Heart right ventricle (tissue), 16 donors: ENCODE measurements at regions not wholly inside any gene's neighbourhood (a gene's known extent, or its start where the extent isn't known, plus 50 kb on each side); places are given as distances from the start of the nearest gene placed in this dataset.

Source experiments
- ATAC-seq, 8 donors: fragments of 200-7000 bp; cut with Tn5 transposase; one replicate each; pipeline ENCODE4 v1.9.1; 2020; ENCODE audit warnings: mild to moderate bottlenecking in 8 of 8, moderate library complexity in 8 of 8, moderate number of reproducible peaks in 1 of 8
- DNase-seq, 2 donors: peaks; one replicate each; pipeline ENCODE4 v3.0.0-alpha.2; 2020
- H3K27ac ChIP-seq, 10 donors: fragments of 200-600 bp; sonication (generic) in 2 of 10; one replicate each; pipeline versions ENCODE4 v1.5.0 to v1.8.0; 2020 to 2022; ENCODE audit warnings: mild to moderate bottlenecking in 3 of 10
- H3K27me3 ChIP-seq, 7 donors: fragments of 200-600 bp; one replicate each; pipeline ENCODE4 v1.8.0; 2021 to 2022; ENCODE audit warnings: mild to moderate bottlenecking in 2 of 7
- H3K36me3 ChIP-seq, 9 donors: fragments of 200-600 bp; sonication (generic) in 1 of 9; one replicate each; pipeline versions ENCODE4 v1.5.0 to v1.8.0; 2020 to 2022; ENCODE audit warnings: mild to moderate bottlenecking in 2 of 9
- H3K4me1 ChIP-seq, 9 donors: fragments of 200-600 bp; sonication (generic) in 1 of 9; one replicate each; pipeline versions ENCODE4 v1.5.0 to v1.8.0; 2020 to 2022; ENCODE audit warnings: mild to moderate bottlenecking in 4 of 9
- H3K4me3 ChIP-seq, 10 donors: fragments of 200-600 bp; sonication (generic) in 2 of 10; one replicate each; pipeline versions ENCODE4 v1.5.0 to v1.8.0; 2020 to 2022; ENCODE audit warnings: mild to moderate bottlenecking in 7 of 10, moderate library complexity in 2 of 10
- H3K9me3 ChIP-seq, 11 donors: fragments of 200-600 bp in 10 of 11; sonication (generic) in 2 of 11; one replicate each; pipeline versions ENCODE4 v1.5.0 to v1.8.0; 2013 to 2022; ENCODE audit warnings: mild to moderate bottlenecking in 2 of 11, control low read depth in 1 of 11, moderate library complexity in 1 of 11
- WGBS, 2 donors: extraction: QIAGEN DNeasy Blood & Tissue Kit; methylation state at CpG; one replicate each; pipeline ENCODE4 v1.1.7; 2013; ENCODE audit warnings: inconsistent platforms in 1 of 2; 5-methylcytosine and 5-hydroxymethylcytosine counted together
- intact Hi-C, 10 donors: fragments of 100-400 bp; cut with DNase I; formaldehyde crosslinking; loops; one replicate each; pipeline versions ENCODE4 v1.11.1 to v1.14.2; 2022
- TF ChIP-seq, protein P1 (sequence below), 9 donors: fragments of 200-600 bp; sonication (generic) in 2 of 9; IDR thresholded peaks; one replicate each; pipeline versions ENCODE4 v1.5.0 to v1.8.0; 2021 to 2022; ENCODE audit warnings: antibody characterized with exemption in 9 of 9, mild to moderate bottlenecking in 5 of 9, moderate library complexity in 1 of 9
- donor health status: Arrhythmogenic right ventricular cardiomyopathy.
- donor health status: ischemic (EF 13 %, LVEDD 7.1; RV severe dilation, severe dysfunction).
- donor health status: healthy with polysubstance abuse.
- donor health status: DM: no; HTN: yes; CAD: no.
- donor health status: DM: no; HTN: no; CAD: no.
- donor health status: ischemic (EF 25% LVEDD 6.9; RV normal size, moderate dysfunction).
- donor health status: ischemic (EF 25% LVEDD 5.7; RV mildly dilated, moderate dysfunction).
- donor health status: healthy.
- donor health status: DM: yes; HTN: yes; CAD: no.
- donor health status: Ischemic cardiomyopathy.
- donor health status: ischemic (EF 35%, LVEDD 5.7; RV mildly dilated, moderate dysfunction).
- donor health status: nonischemic (EF 11% LVEDD 7.7; RV severe dilation, severe dysfunction).
- donor health status: DM: yes; HTN: yes; CAD: no.
- donor health status: PGD.
- donor health status: ischemic (EF 29% LVEDD 5.4; RV normal size, mild dysfunction).
- donor health status: nonischemic (EF 23%, LVEDD 6.1; RV moderate dilation, normal function).

GRCh38 chr2:120523766-120524165 is 177.8 kb downstream of the INHBB start:
- no peaks in the 10 kb centered on the region for H3K9me3 ChIP-seq
- DNase-seq (no peak), ATAC-seq (no peak)
- H3K27ac ChIP-seq, result no peak overlapping the region
- TF ChIP-seq, protein P1, sequence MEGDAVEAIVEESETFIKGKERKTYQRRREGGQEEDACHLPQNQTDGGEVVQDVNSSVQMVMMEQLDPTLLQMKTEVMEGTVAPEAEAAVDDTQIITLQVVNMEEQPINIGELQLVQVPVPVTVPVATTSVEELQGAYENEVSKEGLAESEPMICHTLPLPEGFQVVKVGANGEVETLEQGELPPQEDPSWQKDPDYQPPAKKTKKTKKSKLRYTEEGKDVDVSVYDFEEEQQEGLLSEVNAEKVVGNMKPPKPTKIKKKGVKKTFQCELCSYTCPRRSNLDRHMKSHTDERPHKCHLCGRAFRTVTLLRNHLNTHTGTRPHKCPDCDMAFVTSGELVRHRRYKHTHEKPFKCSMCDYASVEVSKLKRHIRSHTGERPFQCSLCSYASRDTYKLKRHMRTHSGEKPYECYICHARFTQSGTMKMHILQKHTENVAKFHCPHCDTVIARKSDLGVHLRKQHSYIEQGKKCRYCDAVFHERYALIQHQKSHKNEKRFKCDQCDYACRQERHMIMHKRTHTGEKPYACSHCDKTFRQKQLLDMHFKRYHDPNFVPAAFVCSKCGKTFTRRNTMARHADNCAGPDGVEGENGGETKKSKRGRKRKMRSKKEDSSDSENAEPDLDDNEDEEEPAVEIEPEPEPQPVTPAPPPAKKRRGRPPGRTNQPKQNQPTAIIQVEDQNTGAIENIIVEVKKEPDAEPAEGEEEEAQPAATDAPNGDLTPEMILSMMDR (IDR thresholded peaks at IDR 0.05), result no peak
- 94 to 95% methylated on average over 5 of the region's 5 CpGs for WGBS, 2 donors
- peaks cover 12 to 43% (median 31%) of the 10 kb centered on the region in 9 donors for H3K4me1 ChIP-seq
- no peaks in the 10 kb centered on the region for H3K36me3 ChIP-seq
- intact Hi-C loops, result loop anchor here in 2 of 10 donors (10.0 kb wide), 2 partner anchors 151 to 179 kb away; partner anchors contain the start of gene INHBB (in 2 of the 2)
- H3K4me3 ChIP-seq, result no peak overlapping the region
- peaks cover 0 to 34% (median 16%) of the 10 kb centered on the region in 7 donors for H3K27me3 ChIP-seq

DNA sequence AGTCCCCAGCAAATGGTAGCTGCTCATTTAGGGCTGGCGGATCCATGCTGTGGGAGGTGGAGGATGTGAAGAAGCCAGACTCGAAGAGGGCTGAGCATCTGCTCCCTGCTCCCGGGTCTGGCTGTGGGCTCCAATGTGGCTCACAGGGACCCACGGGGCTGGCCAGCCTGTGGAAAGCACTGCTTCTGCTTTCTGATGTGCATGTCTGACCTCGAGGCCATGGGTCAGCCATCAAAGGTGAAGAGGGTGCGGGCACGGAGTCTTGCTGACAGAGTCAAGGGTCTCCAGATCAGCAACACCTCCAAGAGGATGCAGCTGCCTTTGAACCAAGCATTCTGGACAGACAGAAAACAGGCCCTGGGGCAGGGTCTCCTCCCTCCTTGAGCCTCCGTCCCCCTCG is 178.2 kb downstream of the INHBB start:
- intact Hi-C loops, result loop anchor here in 2 of 10 donors (10.0 kb wide), 2 partner anchors 151 to 179 kb away; partner anchors contain the start of gene INHBB (in 2 of the 2)
- H3K27me3 ChIP-seq, result peaks cover 0 to 34% (median 16%) of the 10 kb centered on the region in 7 donors
- TF ChIP-seq, protein P1 (IDR thresholded peaks at IDR 0.05), result no peak
- H3K9me3 ChIP-seq, result no peaks in the 10 kb centered on the region
- H3K4me3 ChIP-seq, result no peak overlapping the region
- 83 to 88% methylated on average over 9 of the region's 9 CpGs for WGBS, 2 donors
- H3K36me3 ChIP-seq, result no peaks in the 10 kb centered on the region
- H3K27ac ChIP-seq, result no peak overlapping the region
- ATAC-seq (no peak), DNase-seq (no peak)
- H3K4me1 ChIP-seq, result peaks cover 12 to 43% (median 31%) of the 10 kb centered on the region in 9 donors

GRCh38 chr2:120525056-120526046 is 179.4 kb downstream of the INHBB start:
- DNase-seq (peak; percentile 38 to 51), ATAC-seq (peak in 4 of 8 donors; percentile 8 to 26 (median 12))
- H3K9me3 ChIP-seq, result peaks cover 0 to 2% (median 0%) of the 10 kb centered on the region in 11 donors
- 52 to 56% methylated on average over 18 of the region's 18 CpGs for WGBS, 2 donors
- H3K36me3 ChIP-seq, result no peaks in the 10 kb centered on the region
- intact Hi-C loops, result loop anchor here in 2 of 10 donors (10.0 kb wide), 2 partner anchors 149 to 181 kb away; partner anchors contain the start of gene INHBB (in 2 of the 2)
- peaks cover 0 to 30% (median 15%) of the 10 kb centered on the region in 7 donors for H3K27me3 ChIP-seq
- peaks cover 12 to 43% (median 31%) of the 10 kb centered on the region in 9 donors for H3K4me1 ChIP-seq
- TF ChIP-seq, protein P1 (IDR thresholded peaks at IDR 0.05), result peak in 2 of 9 donors; percentile 6 to 7
- H3K27ac ChIP-seq, result peak overlapping the region in 8 of 10 donors; percentile 5 to 78 (median 58)
- no peak overlapping the region for H3K4me3 ChIP-seq

GRCh38 chr2:120526047-120526562 is 180.2 kb downstream of the INHBB start:
- Histone ChIP-seq H3K4me3 (no peak overlapping the region), H3K36me3 (no peaks in the 10 kb centered on the region), H3K4me1 (peaks cover 12 to 43% (median 31%) of the 10 kb centered on the region in 9 donors), H3K27me3 (peaks cover 0 to 22% (median 12%) of the 10 kb centered on the region in 7 donors), H3K27ac (peak overlapping the region in 8 of 10 donors; percentile 5 to 78 (median 58)), H3K9me3 (peaks cover 0 to 9% (median 0%) of the 10 kb centered on the region in 11 donors)
- ATAC-seq, result peak in 7 of 8 donors; percentile 35 to 84 (median 63)
- intact Hi-C loops, result loop anchor here in 2 of 10 donors (10.0 kb wide), 2 partner anchors 149 to 181 kb away; partner anchors contain the start of gene INHBB (in 2 of the 2)
- TF ChIP-seq, protein P1 (IDR thresholded peaks at IDR 0.05), result no peak
- no peak for DNase-seq
- WGBS, 2 donors, result 55 to 59% methylated on average over 16 of the region's 16 CpGs
